ENCODE measurements at regions not wholly inside any gene's neighbourhood (a gene's known extent, or its start where the extent isn't known, plus 50 kb on each side); places are given as distances from the start of the nearest gene placed in this dataset.

GRCh38 chr15:37368961-37369360 is 268.6 kb upstream of the MEIS2 start:
- TF ChIP-seq, protein P1, sequence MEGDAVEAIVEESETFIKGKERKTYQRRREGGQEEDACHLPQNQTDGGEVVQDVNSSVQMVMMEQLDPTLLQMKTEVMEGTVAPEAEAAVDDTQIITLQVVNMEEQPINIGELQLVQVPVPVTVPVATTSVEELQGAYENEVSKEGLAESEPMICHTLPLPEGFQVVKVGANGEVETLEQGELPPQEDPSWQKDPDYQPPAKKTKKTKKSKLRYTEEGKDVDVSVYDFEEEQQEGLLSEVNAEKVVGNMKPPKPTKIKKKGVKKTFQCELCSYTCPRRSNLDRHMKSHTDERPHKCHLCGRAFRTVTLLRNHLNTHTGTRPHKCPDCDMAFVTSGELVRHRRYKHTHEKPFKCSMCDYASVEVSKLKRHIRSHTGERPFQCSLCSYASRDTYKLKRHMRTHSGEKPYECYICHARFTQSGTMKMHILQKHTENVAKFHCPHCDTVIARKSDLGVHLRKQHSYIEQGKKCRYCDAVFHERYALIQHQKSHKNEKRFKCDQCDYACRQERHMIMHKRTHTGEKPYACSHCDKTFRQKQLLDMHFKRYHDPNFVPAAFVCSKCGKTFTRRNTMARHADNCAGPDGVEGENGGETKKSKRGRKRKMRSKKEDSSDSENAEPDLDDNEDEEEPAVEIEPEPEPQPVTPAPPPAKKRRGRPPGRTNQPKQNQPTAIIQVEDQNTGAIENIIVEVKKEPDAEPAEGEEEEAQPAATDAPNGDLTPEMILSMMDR (conservative IDR thresholded peaks at IDR 0.05): no peak
- no CpG with 5 or more reads among the region's 4 CpGs for WGBS (ENCODE audit: extremely low coverage, insufficient read length, low lambda C conversion rate)
- H3K56ac ChIP-seq (ENCODE audit: insufficient read length, low read depth, low read length): no peak overlapping the region

More at GRCh38 chr15:37368961-37369360, 268.6 kb upstream of the MEIS2 start:
- DNase-seq: no peak
- Histone ChIP-seq H2BK20ac (ENCODE audit: low read depth, low read length, poor library complexity, severe bottlenecking) (no peak overlapping the region), H3K4me1 (ENCODE audit: insufficient read depth, low read length) (no peaks in the 10 kb centered on the region), H3K23ac (ENCODE audit: insufficient read length, low read depth, low read length) (no peak overlapping the region), H3K18ac (ENCODE audit: insufficient read length, low read depth, low read length) (no peak overlapping the region), H2BK120ac (ENCODE audit: low read depth, low read length, poor library complexity, severe bottlenecking) (no peak overlapping the region), H4K5ac (ENCODE audit: insufficient read length, low read depth, low read length) (no peak overlapping the region), H2BK5ac (ENCODE audit: insufficient read length, low read length) (no peak overlapping the region), H3K23me2 (ENCODE audit: insufficient read length, low read depth, low read length, poor library complexity, severe bottlenecking) (no peaks in the 10 kb centered on the region), H2AFZ (ENCODE audit: low read length) (no peak overlapping the region), H3K27me3 (ENCODE audit: insufficient read depth, low read length) (no peaks in the 10 kb centered on the region), H3K14ac (ENCODE audit: insufficient read depth, low read length) (no peak overlapping the region), H2BK12ac (ENCODE audit: insufficient read length, low read depth, low read length) (no peak overlapping the region), H4K20me1 (ENCODE audit: control insufficient read depth, insufficient read depth, insufficient read length) (no peaks in the 10 kb centered on the region), H3K9ac (ENCODE audit: extremely low read depth, insufficient read length, low read length) (no peak overlapping the region), H3K4me2 (ENCODE audit: insufficient read depth, insufficient read length, low read length) (no peak overlapping the region), H4K8ac (replicated peaks; ENCODE audit: insufficient read length, low read depth, low read length) (no peak overlapping the region), H3K79me2 (ENCODE audit: insufficient read depth, low read length) (no peaks in the 10 kb centered on the region), H3K9me3 (ENCODE audit: control insufficient read depth, low read depth, low read length) (no peaks in the 10 kb centered on the region), H3K27ac (ENCODE audit: insufficient read length, low read depth, low read length) (no peak overlapping the region), H3K4ac (ENCODE audit: low read depth, low read length) (no peak overlapping the region), H3T11ph (ENCODE audit: low read length) (no peak overlapping the region), H2AK5ac (ENCODE audit: insufficient read length, low read length) (no peak overlapping the region), H4K91ac (ENCODE audit: insufficient read length, low read depth, low read length) (no peak overlapping the region), H2BK15ac (ENCODE audit: low read depth, low read length) (no peak overlapping the region), H3K79me1 (ENCODE audit: insufficient read depth, low read depth, low read length, poor library complexity, severe bottlenecking) (no peaks in the 10 kb centered on the region)
- Mint-ChIP-seq H3K27me3 (ENCODE audit: low read depth) (no peaks in the 10 kb centered on the region), H3K4me3 (no peak overlapping the region), H3K27ac (no peak overlapping the region), H3K4me1 (no peaks in the 10 kb centered on the region), H3K9me3 (no peaks in the 10 kb centered on the region), H3K36me3 (ENCODE audit: insufficient read depth in 1 of 3, low read depth in 3 of 3) (no peaks in the 10 kb centered on the region)
